CD14-positive monocyte (primary cell): ENCODE measurements at regions not wholly inside any gene's neighbourhood (a gene's known extent, or its start where the extent isn't known, plus 50 kb on each side); places are given as distances from the start of the nearest gene placed in this dataset.

Experiments used
- DNase-seq, 3 donors: peaks; one replicate each; pipeline ENCODE4 v3.0.0-alpha.2; 2011 to 2022
- H2AFZ ChIP-seq: 2 replicates; pipeline ENCODE4 v1.6.0; 2012; ENCODE audit warnings: mild to moderate bottlenecking, low read depth, low read length, inconsistent platforms; ENCODE audit not compliant: insufficient read depth, poor library complexity, severe bottlenecking
- H3K27ac ChIP-seq, 2 donors: 1 replicate in 1 of 2; 2 replicates in 1 of 2; pipeline ENCODE4 v1.5.1; 2012 to 2013; ENCODE audit warnings: low read length in 2 of 2, control low read depth in 1 of 2, inconsistent platforms in 1 of 2, low read depth in 1 of 2, mild to moderate bottlenecking in 1 of 2
- H3K27me3 ChIP-seq, 2 donors: one replicate each; pipeline versions ENCODE4 v1.6.0 to v1.6.1; 2011 to 2013; ENCODE audit warnings: low read length in 2 of 2; ENCODE audit not compliant: control insufficient read depth in 2 of 2, insufficient read depth in 2 of 2
- H3K36me3 ChIP-seq, 2 donors: replicated peaks in 1 of 2; 1 replicate in 1 of 2; 2 replicates in 1 of 2; pipeline versions ENCODE4 v1.5.1 to v1.6.1; 2012 to 2013; ENCODE audit warnings: low read length in 2 of 2, control low read depth in 1 of 2, inconsistent platforms in 1 of 2, mild to moderate bottlenecking in 1 of 2; ENCODE audit not compliant: insufficient read depth in 2 of 2, control insufficient read depth in 1 of 2
- H3K4me1 ChIP-seq, 2 donors: 1 replicate in 1 of 2; 2 replicates in 1 of 2; pipeline versions ENCODE4 v1.5.1 to v1.6.1; 2012 to 2013; ENCODE audit warnings: low read length in 2 of 2, control low read depth in 1 of 2, inconsistent platforms in 1 of 2, mild to moderate bottlenecking in 1 of 2, moderate library complexity in 1 of 2; ENCODE audit not compliant: insufficient read depth in 2 of 2, control insufficient read depth in 1 of 2
- H3K4me2 ChIP-seq: replicated peaks from 2 replicates; pipeline ENCODE3; 2012; ENCODE audit warnings: low read length, moderate library complexity, mild to moderate bottlenecking; ENCODE audit not compliant: poor library complexity, severe bottlenecking; ENCODE audit errors: extremely low read depth
- H3K4me3 ChIP-seq, 3 experiments: fragments of 200-600 bp in 1 of 3; sonication (generic) in 1 of 3; replicated peaks in 1 of 3; 1 replicate in 2 of 3; 2 replicates in 1 of 3; pipeline ENCODE4 v1.5.1; 2011 to 2013; ENCODE audit warnings: low read length in 3 of 3, mild to moderate bottlenecking in 3 of 3, control low read depth in 2 of 3, low read depth in 2 of 3, inconsistent platforms in 1 of 3, moderate library complexity in 1 of 3
- H3K79me2 ChIP-seq: 2 replicates; pipeline ENCODE4 v1.6.0; 2012; ENCODE audit warnings: mild to moderate bottlenecking, control low read depth, inconsistent platforms, low read length, moderate library complexity; ENCODE audit not compliant: insufficient read depth
- H3K9ac ChIP-seq: 2 replicates; pipeline ENCODE4 v1.6.0; 2017; ENCODE audit warnings: low read length, mild to moderate bottlenecking; ENCODE audit not compliant: insufficient read depth, poor library complexity, severe bottlenecking
- H3K9me3 ChIP-seq, 2 donors: replicated peaks in 1 of 2; 1 replicate in 1 of 2; 2 replicates in 1 of 2; pipeline versions ENCODE4 v1.5.1 to v1.6.1; 2012 to 2013; ENCODE audit warnings: low read length in 2 of 2, control low read depth in 1 of 2; ENCODE audit not compliant: control insufficient read depth in 1 of 2, insufficient read depth in 1 of 2
- H4K20me1 ChIP-seq: 2 replicates; pipeline ENCODE4 v1.6.0; 2012; ENCODE audit warnings: mild to moderate bottlenecking, low read length, control low read depth, moderate library complexity; ENCODE audit not compliant: insufficient read depth
- H3K27ac Mint-ChIP-seq, 7 donors: one replicate each; pipeline ENCODE4 v1.8.0; 2020; ENCODE audit warnings: mild to moderate bottlenecking in 7 of 7, mixed read lengths in 7 of 7, moderate library complexity in 6 of 7, inconsistent platforms in 2 of 7
- H3K27me3 Mint-ChIP-seq, 3 donors: one replicate each; pipeline ENCODE4 v1.8.0; 2021 to 2022; ENCODE audit warnings: low read depth in 3 of 3, mild to moderate bottlenecking in 3 of 3, mixed read lengths in 3 of 3, moderate library complexity in 3 of 3, inconsistent platforms in 1 of 3
- H3K36me3 Mint-ChIP-seq, 2 donors: one replicate each; pipeline ENCODE4 v1.8.0; 2020; ENCODE audit warnings: mixed read lengths in 2 of 2, inconsistent platforms in 1 of 2, mild to moderate bottlenecking in 1 of 2
- H3K4me1 Mint-ChIP-seq: one replicate; pipeline ENCODE4 v1.8.0; 2020; ENCODE audit warnings: mild to moderate bottlenecking, mixed read lengths
- H3K4me3 Mint-ChIP-seq, 2 donors: one replicate each; pipeline ENCODE4 v1.8.0; 2020; ENCODE audit warnings: mild to moderate bottlenecking in 2 of 2, mixed read lengths in 2 of 2, moderate library complexity in 1 of 2
- H3K9me3 Mint-ChIP-seq, 7 donors: one replicate each; pipeline ENCODE4 v1.8.0; 2020 to 2022; ENCODE audit warnings: mixed read lengths in 7 of 7, mild to moderate bottlenecking in 6 of 7, moderate library complexity in 6 of 7, inconsistent platforms in 2 of 7
- WGBS: methylation state at CpG from one replicate; pipeline ENCODE4 v1.1.5; 2013; ENCODE audit warnings: missing lambda C conversion rate; ENCODE audit not compliant: insufficient coverage; 5-methylcytosine and 5-hydroxymethylcytosine counted together
- intact Hi-C, 2 donors: fragments of 100-400 bp; cut with micrococcal nuclease; formaldehyde crosslinking; loops; one replicate each; pipeline versions ENCODE4 v1.15.0 to v1.15.1; 2023
- TF ChIP-seq, protein P1 (sequence below): fragments of 200-600 bp; IDR thresholded peaks from one replicate; pipeline ENCODE4 v1.8.0; 2022; ENCODE audit warnings: antibody characterized with exemption, mild to moderate bottlenecking

DNA sequence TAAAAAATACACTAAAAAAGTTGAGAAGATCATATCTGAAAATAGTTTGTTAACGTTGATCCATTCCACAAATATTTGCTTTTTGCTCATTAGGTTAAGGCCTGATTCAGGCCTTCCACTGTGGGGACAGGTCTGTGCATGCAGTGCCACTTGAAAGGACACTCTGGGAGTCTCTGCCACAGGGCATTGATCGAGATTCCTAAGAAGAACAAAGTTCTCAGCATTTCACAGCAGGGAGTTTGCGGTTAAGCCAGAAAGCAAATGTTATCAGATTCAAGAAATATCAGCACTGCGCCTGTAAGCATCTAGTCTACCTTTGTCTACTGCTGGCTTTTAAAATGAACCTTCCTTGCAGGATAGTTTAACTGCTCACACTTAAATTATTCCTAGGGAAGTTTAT, 62.2 kb upstream of the TNIP3 start:
- no peak overlapping the region for H3K4me3 ChIP-seq
- TF ChIP-seq, protein P1, sequence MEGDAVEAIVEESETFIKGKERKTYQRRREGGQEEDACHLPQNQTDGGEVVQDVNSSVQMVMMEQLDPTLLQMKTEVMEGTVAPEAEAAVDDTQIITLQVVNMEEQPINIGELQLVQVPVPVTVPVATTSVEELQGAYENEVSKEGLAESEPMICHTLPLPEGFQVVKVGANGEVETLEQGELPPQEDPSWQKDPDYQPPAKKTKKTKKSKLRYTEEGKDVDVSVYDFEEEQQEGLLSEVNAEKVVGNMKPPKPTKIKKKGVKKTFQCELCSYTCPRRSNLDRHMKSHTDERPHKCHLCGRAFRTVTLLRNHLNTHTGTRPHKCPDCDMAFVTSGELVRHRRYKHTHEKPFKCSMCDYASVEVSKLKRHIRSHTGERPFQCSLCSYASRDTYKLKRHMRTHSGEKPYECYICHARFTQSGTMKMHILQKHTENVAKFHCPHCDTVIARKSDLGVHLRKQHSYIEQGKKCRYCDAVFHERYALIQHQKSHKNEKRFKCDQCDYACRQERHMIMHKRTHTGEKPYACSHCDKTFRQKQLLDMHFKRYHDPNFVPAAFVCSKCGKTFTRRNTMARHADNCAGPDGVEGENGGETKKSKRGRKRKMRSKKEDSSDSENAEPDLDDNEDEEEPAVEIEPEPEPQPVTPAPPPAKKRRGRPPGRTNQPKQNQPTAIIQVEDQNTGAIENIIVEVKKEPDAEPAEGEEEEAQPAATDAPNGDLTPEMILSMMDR, result no peak
- no peak overlapping the region for H3K27ac ChIP-seq
- H3K36me3 ChIP-seq, result no peaks in the 10 kb centered on the region
- no peaks in the 10 kb centered on the region for H3K4me1 ChIP-seq
- no peaks in the 10 kb centered on the region for H3K9me3 ChIP-seq
- H2AFZ ChIP-seq, result no peak overlapping the region
- intact Hi-C loops, result no loop called here
- Mint-ChIP-seq H3K4me1 (no peaks in the 10 kb centered on the region), H3K27me3 (peaks cover 2 to 4% (median 2%) of the 10 kb centered on the region in 3 donors), H3K9me3 (peaks cover 0 to 2% (median 0%) of the 10 kb centered on the region in 7 donors), H3K36me3 (no peaks in the 10 kb centered on the region), H3K27ac (no peak overlapping the region), H3K4me3 (no peak overlapping the region)
- WGBS, result 100% methylated on average over 1 of the region's 4 CpGs
- H3K79me2 ChIP-seq, result no peaks in the 10 kb centered on the region
- H3K4me2 ChIP-seq, result no peak overlapping the region
- no peaks in the 10 kb centered on the region for H4K20me1 ChIP-seq
- H3K27me3 ChIP-seq, result no peaks in the 10 kb centered on the region
- no peak for DNase-seq
- no peak overlapping the region for H3K9ac ChIP-seq

DNA sequence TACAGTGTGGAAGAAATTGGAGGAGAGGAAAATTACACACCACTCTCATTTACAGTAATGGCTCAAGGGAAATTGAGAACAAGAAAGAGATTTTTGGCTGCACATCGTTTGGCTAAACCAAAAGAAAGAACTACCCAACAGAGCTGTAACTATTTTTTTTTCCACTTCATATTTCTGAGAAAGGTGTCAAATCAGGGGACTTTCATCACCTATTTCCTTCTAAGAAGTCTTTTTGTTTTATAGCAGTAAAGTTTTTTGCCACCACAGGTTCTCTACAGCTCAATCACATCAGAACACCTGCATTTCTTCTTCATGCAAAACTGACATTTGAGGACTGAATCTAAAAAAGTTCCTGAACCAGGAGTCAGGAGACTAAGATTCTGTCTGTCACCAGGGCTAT, 57.5 kb upstream of the TNIP3 start:
- TF ChIP-seq, protein P1, result no peak
- no peak overlapping the region for H3K4me3 Mint-ChIP-seq
- WGBS, result no CpG with 5 or more reads among the region's 1 CpG

More for the DNA sequence above, 57.5 kb upstream of the TNIP3 start:
- Histone ChIP-seq H2AFZ (no peak overlapping the region), H3K27ac (no peak overlapping the region), H3K4me1 (no peaks in the 10 kb centered on the region), H3K79me2 (no peaks in the 10 kb centered on the region), H3K9me3 (no peaks in the 10 kb centered on the region), H3K4me3 (no peak overlapping the region), H3K36me3 (no peaks in the 10 kb centered on the region), H3K9ac (no peak overlapping the region), H3K27me3 (no peaks in the 10 kb centered on the region), H3K4me2 (no peak overlapping the region), H4K20me1 (no peaks in the 10 kb centered on the region)
- Mint-ChIP-seq H3K27ac (no peak overlapping the region), H3K9me3 (peaks cover 0 to 1% (median 0%) of the 10 kb centered on the region in 7 donors), H3K36me3 (no peaks in the 10 kb centered on the region), H3K27me3 (peaks cover 2 to 3% (median 2%) of the 10 kb centered on the region in 3 donors), H3K4me1 (no peaks in the 10 kb centered on the region)
- DNase-seq, result no peak
- intact Hi-C loops, result no loop called here
